GM23338 (cell line): ENCODE measurements at regions not wholly inside any gene's neighbourhood (a gene's known extent, or its start where the extent isn't known, plus 50 kb on each side); places are given as distances from the start of the nearest gene placed in this dataset.

Source experiments
- ATAC-seq: fragments of 200-7000 bp; cut with Tn5 transposase; 3 replicates; pipeline ENCODE4 v1.9.1; 2020
- DNase-seq: peaks from one replicate; pipeline ENCODE4 v3.0.0-alpha.2; 2015; ENCODE audit warnings: low spot score
- H2AFZ ChIP-seq: fragments of 200-600 bp; sonication (generic); 2 replicates; pipeline ENCODE4 v1.8.0; 2016; ENCODE audit warnings: antibody characterized with exemption, mild to moderate bottlenecking, moderate library complexity
- H3F3A ChIP-seq: fragments of 200-600 bp; sonication (generic); replicated peaks from 2 replicates; pipeline ENCODE4 v1.8.0; 2017; ENCODE audit warnings: antibody characterized with exemption, mixed run types, low read depth
- H3K27ac ChIP-seq: fragments of 200-600 bp; sonication (generic); 2 replicates; pipeline ENCODE4 v1.6.1; 2016; ENCODE audit warnings: low read depth
- H3K27me3 ChIP-seq: fragments of 200-600 bp; sonication (generic); 2 replicates; pipeline ENCODE4 v1.8.0; 2016; ENCODE audit warnings: mild to moderate bottlenecking, mixed run types, moderate library complexity; ENCODE audit not compliant: insufficient read depth
- H3K36me3 ChIP-seq: fragments of 200-600 bp; sonication (generic); 2 replicates; pipeline ENCODE4 v1.8.0; 2016; ENCODE audit warnings: mild to moderate bottlenecking; ENCODE audit not compliant: insufficient read depth
- H3K4me1 ChIP-seq: fragments of 200-600 bp; sonication (generic); 2 replicates; pipeline ENCODE4 v1.8.0; 2016; ENCODE audit warnings: mild to moderate bottlenecking, moderate library complexity; ENCODE audit not compliant: insufficient read depth
- H3K4me2 ChIP-seq: fragments of 200-600 bp; sonication (generic); 2 replicates; pipeline ENCODE4 v1.7.1; 2017; ENCODE audit warnings: mixed run types
- H3K4me3 ChIP-seq: fragments of 200-600 bp; sonication (generic); 2 replicates; pipeline ENCODE4 v1.6.1; 2016; ENCODE audit warnings: mixed run types
- H3K79me2 ChIP-seq: fragments of 200-600 bp; sonication (generic); replicated peaks from 2 replicates; pipeline ENCODE4 v1.8.0; 2017; ENCODE audit warnings: mild to moderate bottlenecking; ENCODE audit not compliant: insufficient read depth
- H3K9me2 ChIP-seq: fragments of 200-600 bp; sonication (generic); 2 replicates; pipeline ENCODE4 v1.8.0; 2017; ENCODE audit not compliant: insufficient read depth
- H4K20me1 ChIP-seq: fragments of 200-600 bp; sonication (generic); replicated peaks from 2 replicates; pipeline ENCODE4 v1.8.0; 2017; ENCODE audit warnings: mild to moderate bottlenecking; ENCODE audit not compliant: insufficient read depth
- H3K27ac Mint-ChIP-seq: 2 replicates; pipeline ENCODE4 v1.8.0; 2020; ENCODE audit warnings: inconsistent platforms, mild to moderate bottlenecking, moderate library complexity, mixed read lengths
- H3K27me3 Mint-ChIP-seq: 3 replicates; pipeline ENCODE4 v1.8.0; 2022; ENCODE audit warnings: low read depth, mild to moderate bottlenecking, moderate library complexity, mixed read lengths, inconsistent platforms; ENCODE audit not compliant: insufficient read depth, poor library complexity
- H3K36me3 Mint-ChIP-seq: 3 replicates; pipeline ENCODE4 v1.8.0; 2021; ENCODE audit warnings: low read depth, mild to moderate bottlenecking, inconsistent platforms, moderate library complexity, mixed read lengths
- H3K4me1 Mint-ChIP-seq: 3 replicates; pipeline ENCODE4 v1.8.0; 2020; ENCODE audit warnings: mild to moderate bottlenecking, inconsistent platforms, mixed read lengths
- H3K4me3 Mint-ChIP-seq: 3 replicates; pipeline ENCODE4 v1.8.0; 2021; ENCODE audit warnings: moderate library complexity, mild to moderate bottlenecking, inconsistent platforms, mixed read lengths
- H3K9me3 Mint-ChIP-seq: 3 replicates; pipeline ENCODE4 v1.8.0; 2020; ENCODE audit warnings: moderate library complexity, mild to moderate bottlenecking, inconsistent platforms, mixed read lengths
- EZH2phosphoT487 ChIP-seq: fragments of 200-600 bp; sonication (generic); IDR thresholded peaks from one replicate; pipeline ENCODE4 v1.8.1; 2018; ENCODE audit warnings: antibody characterized with exemption; ENCODE audit not compliant: unreplicated experiment
- JUNB ChIP-seq: IDR thresholded peaks from one replicate; pipeline ENCODE4 v1.6.1; 2016; ENCODE audit warnings: antibody characterized with exemption; ENCODE audit not compliant: unreplicated experiment
- NANOG ChIP-seq: IDR thresholded peaks from 2 replicates; pipeline ENCODE4 v1.6.1; 2016; ENCODE audit warnings: antibody characterized with exemption, borderline replicate concordance
- STAT1 ChIP-seq: IDR thresholded peaks from one replicate; pipeline ENCODE4 v1.6.1; 2016; ENCODE audit warnings: antibody characterized with exemption; ENCODE audit not compliant: unreplicated experiment
- TF ChIP-seq, protein P1 (sequence below), 2 experiments: fragments of 200-600 bp in 1 of 2; sonication (generic) in 1 of 2; conservative IDR thresholded peaks; 2 replicates each; pipeline versions ENCODE4 v1.5.1 to v1.6.1; 2016 to 2017; ENCODE audit warnings: antibody characterized with exemption in 2 of 2, low read depth in 2 of 2, mild to moderate bottlenecking in 2 of 2, moderate library complexity in 1 of 2
- TF ChIP-seq, protein P2 (sequence below): IDR thresholded peaks from 2 replicates; pipeline ENCODE4 v1.6.1; 2016; ENCODE audit warnings: antibody characterized with exemption

DNA sequence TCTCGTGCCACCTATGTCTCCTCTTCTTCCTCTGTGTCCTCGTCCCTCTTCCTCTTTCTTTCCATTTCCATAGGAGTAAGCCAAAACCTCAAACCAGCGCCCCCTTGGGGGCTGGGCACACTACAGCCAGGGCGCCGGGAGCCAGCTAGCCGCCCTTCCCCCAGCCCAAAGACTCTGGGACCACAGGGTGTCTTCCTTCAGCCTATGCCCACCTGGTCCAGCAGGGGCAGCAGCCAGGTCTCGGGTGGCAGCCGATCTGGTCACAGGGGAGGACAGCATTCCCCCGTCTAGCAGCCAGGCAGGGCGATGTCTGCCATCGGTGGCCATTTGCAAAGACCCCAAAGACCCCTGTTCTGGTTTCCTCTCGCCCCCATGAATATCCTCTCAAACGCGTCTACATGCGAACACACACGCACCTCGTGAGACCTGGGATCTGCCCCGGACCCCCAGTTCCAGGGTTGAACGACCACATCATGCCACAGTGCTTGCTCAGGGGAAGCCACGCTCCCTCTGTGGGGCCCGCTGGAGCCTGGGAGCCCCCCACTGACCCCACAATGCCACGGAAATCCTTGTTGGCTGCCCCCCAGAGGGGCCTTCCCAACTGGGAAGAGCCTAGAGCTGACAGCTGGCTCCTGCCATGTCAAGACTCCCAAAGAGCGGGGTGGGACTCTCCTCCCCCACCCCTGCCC is 546.0 kb upstream of the CCDC179 start:
- Histone ChIP-seq H3K4me1 (no peaks in the 10 kb centered on the region), H4K20me1 (no peaks in the 10 kb centered on the region), H3F3A (no peaks in the 10 kb centered on the region), H3K4me3 (no peak overlapping the region), H3K79me2 (no peaks in the 10 kb centered on the region), H3K9me2 (no peaks in the 10 kb centered on the region), H3K27me3 (no peaks in the 10 kb centered on the region), H3K27ac (no peak overlapping the region), H3K4me2 (no peak overlapping the region), H2AFZ (no peak overlapping the region), H3K36me3 (no peaks in the 10 kb centered on the region; the same call in 1 of the 2 replicates)
- H3K27me3 Mint-ChIP-seq, result peaks cover 4% of the 10 kb centered on the region
- H3K4me1 Mint-ChIP-seq, result no peaks in the 10 kb centered on the region
- DNase-seq, result peak; percentile 38
- H3K36me3 Mint-ChIP-seq, result peaks cover 29% of the 10 kb centered on the region; the same call in 2 of the 3 replicates
- TF ChIP-seq, protein P1, sequence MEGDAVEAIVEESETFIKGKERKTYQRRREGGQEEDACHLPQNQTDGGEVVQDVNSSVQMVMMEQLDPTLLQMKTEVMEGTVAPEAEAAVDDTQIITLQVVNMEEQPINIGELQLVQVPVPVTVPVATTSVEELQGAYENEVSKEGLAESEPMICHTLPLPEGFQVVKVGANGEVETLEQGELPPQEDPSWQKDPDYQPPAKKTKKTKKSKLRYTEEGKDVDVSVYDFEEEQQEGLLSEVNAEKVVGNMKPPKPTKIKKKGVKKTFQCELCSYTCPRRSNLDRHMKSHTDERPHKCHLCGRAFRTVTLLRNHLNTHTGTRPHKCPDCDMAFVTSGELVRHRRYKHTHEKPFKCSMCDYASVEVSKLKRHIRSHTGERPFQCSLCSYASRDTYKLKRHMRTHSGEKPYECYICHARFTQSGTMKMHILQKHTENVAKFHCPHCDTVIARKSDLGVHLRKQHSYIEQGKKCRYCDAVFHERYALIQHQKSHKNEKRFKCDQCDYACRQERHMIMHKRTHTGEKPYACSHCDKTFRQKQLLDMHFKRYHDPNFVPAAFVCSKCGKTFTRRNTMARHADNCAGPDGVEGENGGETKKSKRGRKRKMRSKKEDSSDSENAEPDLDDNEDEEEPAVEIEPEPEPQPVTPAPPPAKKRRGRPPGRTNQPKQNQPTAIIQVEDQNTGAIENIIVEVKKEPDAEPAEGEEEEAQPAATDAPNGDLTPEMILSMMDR (conservative IDR thresholded peaks at IDR 0.05; ENCODE audit: low read depth in 2 of 2), result peak; percentile 27 to 33; a peak in 3 of 4 replicates
- no peak for TF ChIP-seq STAT1
- no peak for TF ChIP-seq NANOG
- no peak for TF ChIP-seq EZH2phosphoT487
- H3K4me3 Mint-ChIP-seq, result no peak overlapping the region
- ATAC-seq, result peak; percentile 48
- H3K9me3 Mint-ChIP-seq, result peaks cover 57% of the 10 kb centered on the region
- H3K27ac Mint-ChIP-seq, result no peak overlapping the region

DNA sequence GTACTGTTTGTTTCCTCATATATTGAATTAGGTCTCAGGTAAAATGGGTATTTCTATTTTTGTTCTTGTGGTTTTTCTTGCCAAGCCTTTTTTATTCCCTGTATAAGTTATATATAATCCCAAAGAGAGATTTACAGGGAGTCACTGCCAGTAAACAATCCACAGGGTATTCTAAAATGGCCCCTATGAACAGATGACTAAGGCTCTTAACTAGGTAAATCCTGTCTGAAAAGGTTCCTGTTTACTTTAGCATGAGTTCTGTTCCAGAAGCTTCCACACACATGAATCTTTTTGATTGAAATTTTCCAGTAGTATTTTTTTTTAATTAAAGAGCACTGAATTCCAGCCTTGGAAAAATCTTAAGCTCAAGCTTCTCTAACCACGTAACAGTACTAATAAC is 552.8 kb upstream of the CCDC179 start:
- peaks cover 10% of the 10 kb centered on the region; the same call in 1 of the 2 replicates for H3K4me1 ChIP-seq
- no peak overlapping the region for H3K4me2 ChIP-seq
- no peak for DNase-seq
- H3K27me3 ChIP-seq, result no peaks in the 10 kb centered on the region
- Mint-ChIP-seq H3K27ac (no peak overlapping the region), H3K4me3 (no peak overlapping the region), H3K27me3 (peaks cover 3% of the 10 kb centered on the region), H3K9me3 (peaks cover 31% of the 10 kb centered on the region), H3K4me1 (peaks cover 12% of the 10 kb centered on the region; the same call in 2 of the 3 replicates), H3K36me3 (peaks cover 6% of the 10 kb centered on the region; the same call in 1 of the 3 replicates)
- H4K20me1 ChIP-seq, result no peaks in the 10 kb centered on the region
- no peaks in the 10 kb centered on the region for H3F3A ChIP-seq
- no peak for ATAC-seq
- TF ChIP-seq, protein P2, sequence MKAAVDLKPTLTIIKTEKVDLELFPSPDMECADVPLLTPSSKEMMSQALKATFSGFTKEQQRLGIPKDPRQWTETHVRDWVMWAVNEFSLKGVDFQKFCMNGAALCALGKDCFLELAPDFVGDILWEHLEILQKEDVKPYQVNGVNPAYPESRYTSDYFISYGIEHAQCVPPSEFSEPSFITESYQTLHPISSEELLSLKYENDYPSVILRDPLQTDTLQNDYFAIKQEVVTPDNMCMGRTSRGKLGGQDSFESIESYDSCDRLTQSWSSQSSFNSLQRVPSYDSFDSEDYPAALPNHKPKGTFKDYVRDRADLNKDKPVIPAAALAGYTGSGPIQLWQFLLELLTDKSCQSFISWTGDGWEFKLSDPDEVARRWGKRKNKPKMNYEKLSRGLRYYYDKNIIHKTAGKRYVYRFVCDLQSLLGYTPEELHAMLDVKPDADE, result no peak
- no peak for TF ChIP-seq JUNB
- TF ChIP-seq, protein P1 (conservative IDR thresholded peaks at IDR 0.05; ENCODE audit: low read depth in 2 of 2), result no peak
- H3K27ac ChIP-seq, result no peak overlapping the region
- H3K79me2 ChIP-seq, result no peaks in the 10 kb centered on the region
- no peaks in the 10 kb centered on the region for H3K9me2 ChIP-seq
- no peaks in the 10 kb centered on the region for H3K36me3 ChIP-seq
- H2AFZ ChIP-seq, result no peak overlapping the region
- no peak overlapping the region for H3K4me3 ChIP-seq
